HG03342 (cell line): ENCODE measurements at regions not wholly inside any gene's neighbourhood (a gene's known extent, or its start where the extent isn't known, plus 50 kb on each side); places are given as distances from the start of the nearest gene placed in this dataset.
A peak's percentile ranks its signal among the peaks of the same experiment; 100 is the strongest.
"Not testable (repeated sequence)": the region's sequence is repeated elsewhere in the genome, so short reads cannot be mapped to it uniquely, and the experiment has no call there.

Experiments used
- ATAC-seq: cut with Tn5 transposase; IDR thresholded peaks from one replicate; pipeline ENCODE4 v1.9.1; 2021; ENCODE audit warnings: mild to moderate bottlenecking, moderate library complexity; ENCODE audit not compliant: unreplicated experiment

DNA sequence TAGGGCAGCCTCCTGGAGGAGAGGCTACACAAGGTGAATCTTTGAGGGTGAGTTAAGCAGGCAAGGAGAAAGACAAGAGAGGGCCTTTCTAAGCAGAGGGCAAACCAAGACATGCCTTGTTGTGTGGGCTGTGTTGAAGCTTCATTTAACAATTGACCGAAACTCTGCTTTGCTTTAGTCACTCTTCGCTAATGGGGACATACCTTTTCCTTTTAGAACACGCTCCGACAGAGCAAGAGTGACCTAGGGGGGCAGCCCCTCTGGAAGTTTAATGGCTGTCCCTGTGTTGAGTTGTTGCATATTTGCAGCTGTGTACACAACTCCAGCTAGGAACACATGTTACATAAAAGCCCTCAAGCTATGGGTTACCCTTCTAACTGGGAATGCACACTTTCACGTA, 218.1 kb upstream of the WWC1 start:
- no peak for ATAC-seq

GRCh38 chr5:168073991-168074800, 217.2 kb upstream of the WWC1 start:
- no peak for ATAC-seq

GRCh38 chr5:168075387-168075786, 216.1 kb upstream of the WWC1 start:
- no peak for ATAC-seq

DNA sequence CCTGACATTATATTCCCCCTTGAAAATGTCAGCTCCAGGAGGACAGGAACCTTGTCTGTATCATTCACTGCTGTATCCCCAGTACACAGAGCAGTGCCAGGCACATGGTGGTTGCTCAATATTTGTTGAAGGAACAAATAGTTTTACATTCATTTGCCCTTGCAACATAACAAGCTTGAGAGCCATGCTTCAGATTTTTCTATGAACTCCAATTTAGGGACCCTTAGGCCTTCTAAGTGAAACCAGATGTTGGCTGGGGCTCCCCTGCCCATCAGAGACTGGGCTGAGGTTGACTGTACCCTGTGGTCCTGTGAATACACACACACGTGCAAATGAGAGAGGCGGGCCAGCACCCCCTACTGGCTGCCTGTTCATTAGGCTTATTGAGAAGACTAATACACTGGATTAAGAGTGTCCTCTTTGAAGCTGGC, 214.9 kb upstream of the WWC1 start:
- ATAC-seq = peak; percentile 72

GRCh38 chr5:168085261-168086031, 206.0 kb upstream of the WWC1 start:
- ATAC-seq = no peak

- no peak for ATAC-seq
These were observed 205.3 kb upstream of the WWC1 start for GRCh38 chr5:168086104-168086610.

DNA sequence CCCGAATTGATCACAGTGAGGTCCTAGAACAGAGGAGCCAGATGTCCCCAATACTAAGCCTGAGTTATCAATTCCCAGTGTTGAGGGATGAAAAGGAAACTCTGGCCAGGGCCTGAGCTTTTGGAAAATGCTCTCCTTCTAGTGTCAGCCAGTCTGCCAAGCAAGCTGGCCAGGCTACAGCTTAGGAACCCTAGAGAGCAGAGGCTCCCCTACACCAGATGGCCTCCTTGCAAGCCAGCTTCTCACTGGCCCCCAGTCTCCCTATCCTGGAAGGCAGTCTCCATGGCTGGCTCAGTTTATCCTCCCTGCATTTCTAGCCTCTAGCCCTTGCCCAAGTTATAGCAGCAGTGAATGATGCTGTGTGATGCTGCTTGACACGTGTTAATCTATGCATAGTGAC, 204.7 kb upstream of the WWC1 start:
- ATAC-seq = no peak

DNA sequence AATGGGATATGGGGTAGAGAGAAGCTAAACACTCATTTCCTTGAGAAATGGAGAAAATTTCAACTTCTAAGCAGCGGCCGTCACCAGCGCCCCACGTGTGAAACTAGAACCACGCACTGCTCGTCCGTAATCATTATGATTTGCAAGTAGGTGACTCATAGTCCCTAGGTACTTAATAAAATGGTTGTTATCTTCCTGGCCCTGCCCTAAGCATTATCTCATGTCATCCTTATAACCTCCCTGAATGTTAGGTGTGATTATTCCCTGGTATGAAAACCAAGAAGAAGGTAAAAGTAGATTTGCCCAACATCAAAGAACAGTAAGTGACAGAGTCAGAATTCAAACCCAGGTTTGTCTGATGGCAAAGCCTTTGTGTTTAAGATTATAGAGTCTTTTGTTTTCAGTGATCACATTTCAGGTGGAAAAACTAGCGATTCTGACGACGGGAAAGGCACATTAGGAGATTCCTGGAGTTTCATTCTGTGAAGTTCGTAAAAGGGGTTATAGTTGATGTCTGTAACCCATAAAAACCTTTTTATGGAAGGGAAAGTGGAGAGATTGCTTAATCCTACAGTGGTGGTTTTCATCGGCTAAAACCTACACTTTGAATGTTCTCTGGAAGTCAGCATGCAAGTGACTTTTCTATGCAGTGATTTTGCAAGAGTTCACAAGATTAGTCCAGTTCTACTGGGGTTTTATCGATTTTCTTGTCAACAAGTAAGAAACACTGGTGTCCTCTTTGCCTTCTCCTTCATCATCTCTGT, 202.9 kb upstream of the WWC1 start:
- ATAC-seq = no peak

DNA sequence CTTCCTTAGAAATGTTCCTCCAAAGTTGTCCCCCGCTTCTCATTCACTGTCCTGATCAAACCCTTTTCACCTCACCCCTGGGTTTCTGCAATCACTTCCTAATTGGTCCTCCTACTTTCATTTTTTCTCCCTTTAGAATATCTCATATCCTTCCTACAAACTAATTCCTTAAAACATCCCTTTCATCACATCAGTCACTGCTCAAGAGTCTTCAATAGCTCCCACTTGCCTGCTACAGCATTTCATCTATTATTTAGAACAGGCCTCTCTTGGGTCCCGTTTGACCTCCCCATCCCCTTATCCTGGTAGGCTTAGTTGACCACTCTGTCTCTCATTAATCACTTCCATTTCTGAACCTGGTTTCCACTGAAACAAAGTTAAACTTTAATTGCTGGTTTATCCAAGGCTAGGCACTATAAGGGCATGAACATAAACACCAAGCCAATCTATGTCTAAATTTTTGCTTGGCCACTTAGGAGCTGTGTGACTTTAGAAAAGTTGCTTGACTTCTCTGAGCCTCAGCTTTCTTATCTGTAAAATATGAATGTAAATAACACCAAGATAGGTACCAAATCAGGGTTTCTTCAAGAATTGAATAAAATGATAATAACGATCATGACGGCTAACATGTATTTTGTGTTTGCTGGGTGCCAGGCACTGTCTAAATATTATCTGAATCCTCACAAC, 202.1 kb upstream of the WWC1 start:
- ATAC-seq = no peak

DNA sequence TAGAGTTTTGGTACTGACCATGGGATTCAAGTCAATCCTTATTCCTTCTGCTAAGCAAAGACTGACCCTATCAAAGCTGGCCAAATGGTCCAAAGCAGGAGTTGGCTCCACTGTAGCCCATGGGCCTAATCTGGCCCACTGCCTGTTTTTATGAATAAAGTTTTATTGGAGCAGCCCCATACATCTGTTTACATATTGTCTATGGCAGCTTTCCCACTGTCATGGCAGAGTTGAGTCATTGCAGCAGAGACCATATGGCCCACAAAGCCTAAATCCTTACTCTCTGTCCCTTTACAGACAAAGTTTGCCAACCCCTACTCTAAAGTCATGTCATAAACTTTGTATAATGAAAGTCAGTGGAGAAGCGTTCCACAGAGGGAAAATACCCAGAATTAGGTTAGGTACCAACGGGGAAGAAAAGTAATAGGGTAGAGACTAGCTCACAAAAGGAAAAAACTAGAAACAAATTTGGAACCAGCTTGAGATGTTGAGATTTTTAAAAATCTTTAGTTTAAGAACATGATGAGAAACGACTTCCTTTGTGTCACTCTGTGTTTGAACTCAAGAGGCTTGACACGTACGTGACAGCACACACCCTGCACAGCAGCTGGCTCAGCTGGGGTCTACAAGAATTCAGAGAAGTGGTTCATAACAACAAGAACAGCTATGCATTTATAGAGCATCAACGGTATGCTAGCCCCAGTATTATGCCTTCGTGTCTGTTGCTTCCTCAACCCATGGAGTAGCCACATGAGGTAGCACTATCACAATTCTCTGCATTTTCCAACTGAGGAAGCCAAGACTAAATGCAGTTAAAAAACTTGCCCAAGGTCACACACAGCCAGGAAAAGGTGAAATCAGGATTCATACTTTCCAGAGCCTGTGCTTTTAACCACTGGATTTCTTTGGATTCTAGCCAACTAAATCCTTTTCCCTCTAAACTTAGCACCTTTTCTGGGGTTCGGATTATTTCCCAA, 198.9 kb upstream of the WWC1 start:
- ATAC-seq = no peak

GRCh38 chr5:168093200-168093910, 198.1 kb upstream of the WWC1 start:
- ATAC-seq = no peak

- no peak for ATAC-seq
These were observed 194.9 kb upstream of the WWC1 start for GRCh38 chr5:168096525-168096924.

- no peak for ATAC-seq
These were observed 193.4 kb upstream of the WWC1 start for GRCh38 chr5:168097876-168098653.

DNA sequence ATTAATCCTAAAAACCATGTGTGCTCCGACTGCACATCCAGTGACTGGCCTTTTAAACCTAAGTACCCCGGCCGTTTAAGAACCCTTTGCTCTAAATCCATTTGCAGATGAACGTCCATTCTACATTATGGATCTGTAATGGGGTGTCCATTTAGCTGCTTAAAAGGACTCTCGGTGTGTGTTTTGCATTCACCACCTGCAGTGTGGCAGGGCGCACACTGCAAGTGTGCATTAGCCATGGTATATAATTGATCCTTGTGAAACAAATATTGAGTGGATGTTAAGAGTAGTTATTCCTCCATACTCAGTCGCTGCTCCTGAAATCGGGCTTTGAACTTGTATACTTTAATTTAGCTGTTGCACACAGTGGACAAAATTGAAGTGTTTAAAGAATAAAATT, 190.1 kb upstream of the WWC1 start:
- ATAC-seq = no peak

- ATAC-seq = not testable (repeated sequence)
These were observed 188.4 kb upstream of the WWC1 start for GRCh38 chr5:168103018-168103417.

DNA sequence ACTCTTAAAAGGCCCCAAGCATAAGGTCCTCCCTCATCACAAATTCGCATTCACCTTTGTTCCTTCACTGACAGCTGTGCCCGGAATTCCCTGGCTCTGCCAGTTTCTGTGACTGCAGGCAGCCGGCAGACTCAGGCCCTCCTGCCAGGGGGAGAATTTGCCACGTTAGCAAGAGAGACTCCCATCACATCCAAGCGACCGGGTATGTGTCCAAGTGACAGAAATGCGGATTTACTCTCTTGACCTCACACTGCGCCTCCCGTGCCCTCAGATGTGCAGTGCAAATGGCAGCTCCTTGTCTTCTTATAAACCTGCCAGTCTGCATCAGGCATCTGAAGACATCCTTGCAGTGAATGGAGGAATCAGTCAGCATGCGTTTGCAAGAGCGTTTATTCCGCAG, 187.1 kb upstream of the WWC1 start:
- ATAC-seq = no peak

GRCh38 chr5:168104811-168105481, 186.5 kb upstream of the WWC1 start:
- no peak for ATAC-seq
